HG02884 (cell line): ENCODE measurements at regions not wholly inside any gene's neighbourhood (a gene's known extent, or its start where the extent isn't known, plus 50 kb on each side); places are given as distances from the start of the nearest gene placed in this dataset.
"Not testable (repeated sequence)": the region's sequence is repeated elsewhere in the genome, so short reads cannot be mapped to it uniquely, and the experiment has no call there.

Source experiments
- ATAC-seq: cut with Tn5 transposase; IDR thresholded peaks from one replicate; pipeline ENCODE4 v1.9.1; 2021; ENCODE audit warnings: mild to moderate bottlenecking, moderate library complexity; ENCODE audit not compliant: unreplicated experiment

DNA sequence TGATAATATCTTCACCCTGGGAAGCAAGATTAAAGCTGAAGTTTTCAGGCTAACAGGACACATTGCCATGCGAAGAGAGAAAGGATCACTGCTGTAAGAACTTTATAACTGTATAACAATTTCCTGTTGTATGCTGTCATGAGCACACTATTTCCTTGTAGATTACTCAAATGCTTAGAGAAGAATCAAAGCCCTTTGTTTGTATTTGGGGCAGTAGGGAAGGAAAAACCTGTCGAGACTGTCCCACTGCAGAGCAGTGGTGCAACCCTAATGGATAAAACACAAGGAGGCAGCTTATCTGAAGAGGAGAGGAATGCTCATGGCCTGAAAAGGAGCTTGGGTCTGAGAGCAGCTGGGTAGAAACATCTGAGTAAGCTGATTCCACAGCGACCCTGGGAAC is 327.7 kb upstream of the NPSR1 start:
- ATAC-seq: no peak

DNA sequence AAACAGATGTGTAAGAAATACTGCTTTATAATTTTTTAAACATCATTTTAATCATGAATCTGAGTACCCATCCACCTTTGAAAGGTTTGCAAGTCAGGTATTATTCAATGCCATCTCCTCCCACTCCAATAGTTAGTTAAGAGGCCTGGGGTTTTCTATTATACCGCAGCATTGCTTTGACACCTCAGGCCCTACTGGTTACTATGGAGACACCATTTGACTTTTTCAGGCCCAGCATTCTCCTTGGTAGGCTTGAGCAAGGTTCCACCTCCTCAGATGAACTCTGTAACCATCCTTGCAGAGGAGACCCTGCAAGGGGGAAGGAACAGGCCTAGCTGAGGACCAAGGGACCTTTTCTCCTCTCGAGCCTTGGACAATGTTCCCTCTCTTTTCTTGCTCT is 326.9 kb upstream of the NPSR1 start:
- no peak for ATAC-seq

DNA sequence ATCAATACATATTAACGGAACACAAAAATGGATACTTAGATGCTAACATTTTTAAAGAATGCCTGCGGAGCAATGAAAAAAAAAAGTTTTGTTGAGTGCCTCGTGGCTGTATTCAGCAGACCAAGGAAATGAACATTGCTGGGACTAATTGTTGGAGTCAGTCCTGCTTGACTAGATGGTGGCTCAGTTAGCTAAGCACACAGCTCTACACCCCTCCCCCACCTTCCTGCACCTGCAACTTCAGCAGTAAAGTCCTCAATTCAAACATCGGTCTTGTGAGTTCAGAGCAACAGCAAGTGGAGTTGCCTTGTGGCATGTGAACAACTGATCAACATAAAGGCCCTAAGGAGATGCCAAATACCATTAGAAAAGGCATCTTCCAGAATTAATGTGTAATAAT is 326.0 kb upstream of the NPSR1 start:
- no peak for ATAC-seq

DNA sequence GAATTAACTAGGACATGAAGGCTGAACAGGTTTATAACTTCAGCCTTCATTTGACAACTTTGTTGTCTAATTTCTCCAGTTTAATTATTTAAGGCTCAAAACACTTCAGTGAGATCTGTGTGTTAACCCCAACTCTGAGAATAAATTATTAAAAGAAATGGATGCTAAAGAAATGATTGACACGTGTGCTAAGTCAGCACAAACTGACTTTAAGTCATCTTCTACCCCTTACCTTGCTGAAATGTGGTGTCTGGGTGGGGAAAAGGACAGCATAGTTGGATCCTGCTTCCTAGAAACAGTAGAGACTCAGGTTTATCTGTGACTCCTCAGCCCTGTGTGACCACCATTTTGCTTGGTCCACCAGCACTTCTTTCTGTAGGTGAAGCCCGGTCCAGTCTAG is 324.8 kb upstream of the NPSR1 start:
- no peak for ATAC-seq

DNA sequence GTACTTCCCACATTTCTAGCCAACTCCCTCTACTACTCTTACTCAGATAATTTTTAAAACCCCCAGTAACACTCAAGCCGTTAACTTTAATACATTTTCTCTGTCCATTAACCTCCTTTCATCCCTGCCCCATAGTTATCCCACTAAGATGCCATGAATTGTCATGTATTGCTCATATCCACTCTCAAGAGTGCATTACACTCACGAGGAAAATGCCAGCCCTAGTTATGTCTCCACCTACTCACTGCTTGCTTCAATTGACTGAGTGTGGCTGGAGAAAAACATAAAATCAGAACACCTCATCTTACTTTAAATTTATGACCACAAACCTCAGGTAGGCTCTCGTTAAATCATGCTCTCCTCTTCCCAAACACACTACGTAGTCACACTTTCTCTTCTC is 324.1 kb upstream of the NPSR1 start:
- ATAC-seq: no peak

DNA sequence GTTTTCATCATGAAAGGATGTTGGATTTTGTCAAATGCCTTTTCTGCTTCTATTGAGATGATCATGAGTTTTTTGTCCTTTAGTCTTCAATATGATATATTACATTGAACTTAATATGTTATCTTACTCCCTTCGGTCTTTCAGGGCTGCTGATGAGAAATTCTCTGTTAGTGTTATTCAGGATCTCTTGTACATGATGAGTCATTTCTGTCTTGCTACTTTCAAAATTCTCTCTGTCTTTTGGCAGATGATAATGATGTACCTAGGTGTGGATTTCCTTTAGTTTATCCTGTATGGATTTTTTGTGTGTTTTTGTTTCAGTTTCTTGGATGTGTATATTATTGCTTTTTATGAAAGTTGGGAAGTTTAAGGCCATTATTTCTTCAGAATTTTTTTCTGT is 320.9 kb upstream of the NPSR1 start:
- no peak for ATAC-seq

DNA sequence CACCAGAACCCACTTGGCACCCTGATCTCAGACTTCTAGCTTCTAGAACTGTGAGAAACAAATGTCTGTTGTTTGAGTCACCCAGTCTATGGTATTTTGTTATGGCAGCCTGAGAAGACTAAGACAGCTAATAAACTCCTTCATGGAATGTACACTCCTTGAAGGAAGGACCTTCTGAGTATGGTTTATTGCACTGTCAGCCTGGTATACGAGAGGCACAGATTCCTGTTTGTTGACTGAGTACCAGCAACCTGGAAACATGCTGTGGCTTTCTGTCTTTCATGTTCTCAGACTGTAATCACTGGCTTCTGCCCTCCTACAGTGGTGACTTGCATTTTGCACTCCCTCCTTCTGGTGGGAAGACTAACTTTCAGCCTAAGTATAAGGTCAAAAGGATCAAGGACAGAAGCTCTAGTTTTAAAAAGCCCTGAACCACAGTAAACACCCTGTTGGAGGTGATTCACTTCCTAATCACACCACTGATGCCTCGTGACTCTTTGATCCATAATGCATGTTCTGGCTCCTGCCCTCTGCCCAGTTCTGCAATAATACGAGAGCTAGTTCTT is 319.0 kb upstream of the NPSR1 start:
- ATAC-seq: no peak

DNA sequence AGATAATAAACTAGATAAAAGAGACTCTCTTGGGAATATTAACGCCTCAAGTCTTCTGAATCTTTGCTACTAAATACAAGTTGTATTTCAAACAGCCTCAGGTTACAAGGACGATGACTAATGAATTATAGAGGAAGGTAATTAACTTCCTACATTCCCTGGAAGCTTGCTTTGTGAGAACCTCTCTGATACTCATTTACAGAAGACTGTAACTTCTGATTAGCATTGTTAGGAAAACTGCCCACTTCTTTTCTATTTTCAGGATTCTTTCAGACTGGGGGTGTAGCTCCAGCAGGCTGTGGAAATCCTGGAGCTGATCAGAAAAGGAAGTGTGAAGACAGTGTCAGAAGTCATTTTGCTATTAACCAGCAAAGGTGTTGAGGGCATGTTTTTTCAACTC is 316.7 kb upstream of the NPSR1 start:
- no peak for ATAC-seq

DNA sequence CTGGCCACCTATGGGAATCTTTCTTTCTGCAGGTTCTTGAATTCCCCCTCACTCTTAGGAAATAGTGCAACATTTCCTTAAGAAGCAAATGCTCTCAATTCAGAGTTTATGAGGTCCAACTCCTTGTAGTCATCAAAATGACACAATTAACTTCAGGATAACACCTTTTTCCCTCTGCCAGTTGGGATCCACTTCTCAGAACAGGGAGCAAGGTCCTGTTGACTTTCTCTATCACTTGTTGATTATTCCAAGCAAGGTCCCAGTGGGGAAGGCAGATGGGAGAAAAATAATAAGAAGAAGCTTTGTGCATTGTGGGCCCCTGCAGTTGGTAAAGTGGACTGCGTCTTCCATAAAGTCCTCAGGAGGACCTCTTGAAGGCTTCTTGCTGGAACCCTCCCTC is 315.6 kb upstream of the NPSR1 start:
- ATAC-seq: no peak

DNA sequence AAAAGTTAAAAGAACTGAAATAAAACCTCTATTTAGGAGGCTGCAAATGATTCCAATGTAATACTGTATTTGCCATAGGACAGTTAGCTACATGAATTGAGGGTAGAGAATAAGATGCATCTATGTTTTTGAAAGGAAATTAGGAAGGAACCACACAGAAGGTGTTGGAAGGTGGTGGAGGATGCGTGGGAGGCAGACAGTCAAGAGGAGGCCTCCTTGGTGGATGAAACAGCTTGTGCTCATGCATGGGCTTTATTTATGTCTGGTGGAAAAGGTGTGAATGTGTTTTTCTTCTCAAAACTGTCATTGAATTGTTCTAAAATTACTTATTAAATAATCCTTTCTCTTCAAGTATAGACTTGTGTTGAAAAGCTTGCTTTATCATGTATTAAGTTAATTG is 314.4 kb upstream of the NPSR1 start:
- no peak for ATAC-seq

DNA sequence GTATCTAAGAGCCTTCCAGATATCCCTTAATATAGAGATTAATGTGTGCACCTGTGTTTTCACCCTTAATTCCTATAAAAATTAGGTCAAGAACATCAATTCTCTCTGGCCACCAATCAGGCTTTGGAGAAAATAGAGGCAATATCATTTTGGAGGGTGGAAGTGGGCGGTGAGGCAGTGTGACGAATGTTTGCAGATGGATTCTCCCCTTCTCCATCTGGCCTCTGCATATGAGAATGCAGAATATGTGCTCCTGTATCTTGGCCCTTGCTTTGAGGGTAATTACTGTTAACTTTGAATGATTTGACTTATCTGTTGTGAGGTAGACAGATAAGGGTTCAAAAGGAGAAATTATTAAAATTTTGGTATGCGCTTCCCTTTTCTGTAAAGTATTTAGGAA is 304.0 kb upstream of the NPSR1 start:
- ATAC-seq: no peak

DNA sequence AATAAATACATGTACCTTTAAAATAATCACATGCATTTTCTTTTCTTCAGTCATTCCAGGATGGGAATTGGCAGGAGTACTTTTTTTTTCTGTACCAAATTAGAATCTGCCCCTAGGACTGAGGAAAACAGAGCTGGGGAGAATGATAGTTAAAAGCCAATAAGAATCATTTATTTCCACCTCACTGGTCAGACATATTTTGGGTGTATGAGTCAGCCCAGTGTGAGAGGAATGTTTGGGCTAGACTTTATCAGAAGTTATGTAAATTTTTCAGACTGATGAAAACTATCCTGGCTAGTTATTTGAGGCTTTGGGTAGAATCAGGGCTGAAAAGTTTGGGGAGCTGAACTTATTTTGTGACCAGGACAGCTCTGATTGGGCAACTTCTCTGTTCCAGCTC is 303.1 kb upstream of the NPSR1 start:
- no peak for ATAC-seq

DNA sequence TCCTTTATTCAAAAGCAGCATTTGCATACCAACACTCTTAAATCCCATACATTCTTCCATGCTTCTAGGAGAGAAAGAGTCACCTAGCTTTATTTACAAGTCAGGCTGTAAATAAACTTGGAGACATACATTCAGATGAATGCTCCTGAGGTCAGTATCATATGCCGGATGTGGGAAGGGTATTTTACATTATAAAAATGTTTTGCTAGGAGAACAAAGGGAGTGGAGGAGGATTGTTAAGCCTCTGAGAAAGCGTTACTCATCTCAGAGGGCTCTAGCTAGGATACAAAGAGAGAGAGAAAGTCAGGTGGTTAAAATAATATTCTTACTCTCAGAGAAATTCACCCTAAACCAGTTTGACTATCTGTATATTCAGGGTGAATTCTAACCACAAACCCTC is 300.9 kb upstream of the NPSR1 start:
- ATAC-seq: no peak

DNA sequence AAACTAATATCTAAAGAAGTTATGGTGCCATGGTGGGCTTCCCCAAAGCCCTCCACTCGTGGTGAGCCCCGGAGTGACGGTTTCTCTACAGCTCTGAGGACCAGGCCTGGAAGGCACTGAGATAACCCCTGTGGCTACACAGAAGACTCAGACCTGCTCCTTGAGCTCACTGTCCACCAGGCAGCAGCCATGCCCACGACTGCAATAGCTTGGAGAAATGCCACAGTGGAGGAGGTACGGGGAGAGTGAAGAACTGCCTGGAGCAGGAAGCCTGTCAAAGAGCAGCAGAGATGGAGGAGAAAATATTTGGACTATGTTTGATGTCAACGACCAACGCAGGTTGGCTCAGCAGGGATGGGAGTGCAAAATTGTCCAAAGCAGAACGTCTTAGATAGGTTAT is 300.1 kb upstream of the NPSR1 start:
- ATAC-seq: no peak

DNA sequence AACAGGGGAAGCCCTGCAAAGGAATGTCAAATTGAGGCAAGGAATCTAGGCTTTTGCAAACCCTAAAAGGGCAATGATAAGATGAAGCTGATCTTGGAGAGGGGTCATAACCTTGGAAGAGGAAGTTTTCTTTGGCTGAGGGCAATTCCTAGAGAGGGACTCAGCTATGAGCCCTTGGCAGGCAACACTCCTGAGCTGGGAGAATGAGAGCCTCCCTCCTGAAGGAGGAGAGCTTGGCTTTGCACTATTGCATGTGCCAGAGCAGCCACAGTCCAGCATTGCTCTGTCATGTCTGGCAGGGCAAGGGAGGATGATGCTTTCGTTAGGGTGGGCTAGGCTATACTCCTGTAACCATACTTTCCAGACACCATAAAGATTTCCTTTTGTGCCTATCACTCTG is 299.4 kb upstream of the NPSR1 start:
- ATAC-seq: not testable (repeated sequence)

DNA sequence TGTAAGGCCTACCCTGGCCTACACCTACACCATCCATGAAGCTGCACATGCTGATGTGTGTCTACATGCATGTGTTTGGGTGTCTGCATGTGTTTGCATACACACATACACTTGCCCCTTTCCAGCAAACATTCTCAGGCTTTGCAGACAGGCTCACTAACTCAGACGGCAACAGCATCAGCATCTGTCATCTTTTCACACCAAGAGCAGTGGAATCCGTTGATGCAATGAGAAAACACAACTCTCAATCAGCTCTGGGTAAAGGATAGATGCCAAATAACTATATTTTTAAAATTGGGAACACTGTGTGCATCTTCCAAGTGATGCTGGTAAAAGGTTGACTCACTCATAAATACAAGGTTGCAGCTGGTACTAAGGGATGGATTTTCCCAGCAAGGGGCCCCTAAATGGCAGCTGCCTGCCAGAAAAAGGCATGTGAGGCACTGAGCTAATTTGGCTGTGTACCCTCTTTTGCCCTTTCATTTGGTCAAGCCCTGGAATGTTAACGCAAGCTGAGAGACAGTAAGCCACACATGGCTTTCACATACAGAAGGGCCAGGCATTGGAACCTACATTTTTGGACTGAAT is 296.3 kb upstream of the NPSR1 start:
- no peak for ATAC-seq

DNA sequence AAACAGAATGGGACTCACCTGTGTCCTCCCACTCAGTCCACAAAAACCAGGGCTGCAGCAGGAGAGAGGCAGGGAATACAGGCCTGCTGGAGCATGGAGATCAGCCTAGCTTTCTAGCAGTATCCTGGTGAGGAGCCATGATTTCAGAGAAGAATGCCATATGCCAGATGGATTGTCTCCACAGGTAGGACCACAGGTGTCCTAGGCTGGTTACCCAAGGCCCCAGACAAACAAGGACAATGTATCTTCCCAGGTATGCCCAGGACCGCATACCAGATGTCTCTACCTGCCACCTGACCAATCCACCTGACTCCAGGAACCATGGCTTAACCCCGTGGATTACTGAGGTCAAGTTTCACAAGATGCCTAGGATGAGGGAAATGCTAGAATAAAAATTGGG is 295.4 kb upstream of the NPSR1 start:
- ATAC-seq: no peak

DNA sequence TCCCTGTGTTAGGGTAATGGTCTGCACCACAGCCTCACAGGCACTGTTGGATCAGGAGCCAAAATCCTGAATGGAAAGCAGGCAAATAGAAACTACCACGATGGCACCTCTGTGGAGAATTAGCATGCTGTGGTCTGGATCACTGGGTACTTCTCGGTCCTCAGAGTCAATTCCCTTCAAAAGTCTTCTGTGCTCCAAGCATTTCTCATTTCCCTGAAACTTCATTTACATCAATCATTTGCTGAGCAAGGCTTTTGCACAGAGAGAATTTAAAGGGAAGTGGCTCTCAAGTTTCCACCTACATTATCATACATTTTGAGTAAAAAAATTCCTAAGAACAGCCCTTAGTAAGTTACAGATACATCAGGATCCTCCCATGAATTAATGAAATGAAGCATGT is 293.9 kb upstream of the NPSR1 start:
- no peak for ATAC-seq

DNA sequence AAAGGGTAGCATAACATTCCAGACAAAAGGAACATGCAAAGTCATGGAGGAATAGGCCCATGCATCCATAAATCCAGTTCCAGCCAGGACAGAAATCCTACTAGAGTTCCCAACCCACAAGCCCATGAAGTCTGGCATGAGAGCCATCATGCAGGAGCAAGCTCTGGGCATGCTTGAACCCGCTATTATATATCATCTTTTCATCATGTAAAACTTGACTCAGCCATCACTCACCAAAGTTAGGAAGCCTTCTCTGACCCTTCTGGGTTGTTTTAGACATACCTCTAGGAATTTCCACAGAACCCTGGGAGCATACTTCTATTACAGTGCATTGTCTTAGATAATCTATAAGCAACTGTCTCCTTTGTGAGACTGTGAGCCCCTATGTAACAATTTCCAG is 293.0 kb upstream of the NPSR1 start:
- no peak for ATAC-seq

DNA sequence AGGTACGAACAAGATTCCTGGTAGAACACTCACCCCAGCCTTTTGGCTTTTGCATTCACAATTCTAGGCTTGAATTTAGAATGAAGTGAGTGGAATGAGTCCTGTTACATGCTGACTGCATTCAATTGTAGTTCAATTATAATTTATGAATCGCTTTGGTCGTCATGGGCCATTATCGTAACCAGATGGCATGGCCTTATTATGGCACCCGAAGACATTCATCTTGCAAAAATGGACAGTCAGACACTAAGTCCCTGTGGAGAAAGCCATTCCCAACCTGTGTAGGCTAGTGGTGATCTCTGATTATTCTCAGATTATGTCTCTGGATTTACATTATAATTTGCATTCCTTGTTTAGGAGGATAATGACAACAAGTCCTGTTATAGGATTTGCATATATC is 292.4 kb upstream of the NPSR1 start:
- no peak for ATAC-seq

DNA sequence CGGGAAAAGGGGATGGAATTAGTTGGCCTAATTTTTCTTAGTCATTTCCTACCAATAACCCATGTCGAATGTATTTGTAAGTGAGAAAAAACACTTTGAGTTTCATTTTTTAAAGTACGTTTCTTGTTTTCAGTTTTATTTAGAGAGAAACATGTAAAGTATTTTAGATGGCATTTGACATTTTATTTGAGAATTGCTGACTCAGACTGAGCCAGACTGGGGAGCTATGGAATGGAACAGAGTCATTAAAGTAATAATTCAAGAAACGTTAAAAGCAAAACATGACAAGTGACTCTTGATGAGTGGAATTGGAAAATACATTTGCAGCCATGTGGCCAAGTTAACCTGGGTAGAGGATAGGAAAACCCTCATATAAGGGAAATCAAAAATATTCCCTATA is 286.1 kb upstream of the NPSR1 start:
- no peak for ATAC-seq

DNA sequence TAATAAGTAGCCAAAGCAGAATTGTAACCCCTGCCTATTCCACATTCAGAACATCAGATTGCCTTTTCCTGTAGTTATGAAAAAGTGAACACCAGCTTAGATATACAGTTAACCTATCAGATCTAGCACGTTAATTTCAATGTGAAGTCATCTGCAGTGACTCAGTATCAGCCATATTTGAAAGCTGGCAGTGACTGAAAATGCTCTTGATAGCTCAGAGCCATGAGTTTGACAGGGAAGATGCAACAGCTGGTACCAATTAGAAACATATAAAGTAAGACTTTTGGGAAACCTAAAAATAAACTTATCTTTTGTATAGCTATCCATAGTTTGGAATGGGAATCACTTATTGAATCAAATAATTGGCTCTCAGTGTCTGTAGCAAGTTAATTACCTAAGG is 284.1 kb upstream of the NPSR1 start:
- no peak for ATAC-seq

DNA sequence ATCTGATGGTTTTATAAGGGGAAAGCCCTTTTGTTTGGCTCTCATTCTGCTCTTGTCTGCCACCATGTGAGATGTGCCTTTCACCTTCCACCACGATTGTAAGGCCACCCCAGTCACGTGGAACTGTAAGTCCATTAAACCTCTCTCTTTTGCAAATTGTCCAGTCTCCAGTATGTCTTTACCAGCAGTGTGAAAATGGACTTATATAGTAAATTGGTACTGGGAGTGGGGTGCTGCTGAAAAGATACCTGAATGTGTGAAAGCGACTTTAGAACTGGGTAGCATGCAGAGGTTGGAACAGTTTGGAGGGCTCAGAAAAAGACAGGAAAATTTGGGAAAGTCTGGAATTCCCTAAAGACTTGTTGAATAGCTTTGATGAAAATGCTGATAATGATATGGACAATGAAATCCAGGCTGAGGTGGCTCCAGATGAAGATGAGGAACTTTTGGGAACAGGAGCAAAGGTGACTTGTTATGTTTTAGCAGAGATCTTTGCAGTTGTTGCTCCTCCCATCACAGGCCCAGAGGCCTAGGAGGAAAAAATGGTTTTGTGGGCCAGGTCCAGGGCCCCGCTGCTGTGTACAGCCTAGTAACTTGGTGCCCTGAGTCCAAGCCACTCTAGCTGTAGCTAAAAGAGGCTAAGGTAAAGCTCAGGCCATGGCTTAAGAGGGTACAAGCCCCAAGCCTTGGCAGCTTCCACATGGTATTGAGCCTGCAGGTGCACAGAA is 275.7 kb upstream of the NPSR1 start:
- no peak for ATAC-seq
